Epithelial cell of esophagus (primary cell): ENCODE measurements at regions not wholly inside any gene's neighbourhood (a gene's known extent, or its start where the extent isn't known, plus 50 kb on each side); places are given as distances from the start of the nearest gene placed in this dataset.

Source experiments
- DNase-seq: peaks from one replicate; pipeline ENCODE4 v3.0.0; 2010; ENCODE audit warnings: low read depth
- H3K4me3 ChIP-seq: 2 replicates; pipeline ENCODE4 v1.5.1; 2011; ENCODE audit warnings: mild to moderate bottlenecking, low read length, control low read depth
- CTCF ChIP-seq: IDR thresholded peaks from 2 replicates; pipeline ENCODE4 v1.5.1; 2011; ENCODE audit warnings: low read depth, mild to moderate bottlenecking, low read length, control low read depth, inconsistent platforms; ENCODE audit not compliant: insufficient read depth; ENCODE audit errors: missing control alignments

- no peak for TF ChIP-seq CTCF
- DNase-seq, result no peak
Measured at GRCh38 chr11:112792070-112792469, 169.2 kb upstream of the NCAM1 start.

GRCh38 chr11:112793416-112793815 is 167.8 kb upstream of the NCAM1 start:
- DNase-seq, result no peak
- TF ChIP-seq CTCF, result no peak
- H3K4me3 ChIP-seq, result no peak overlapping the region

More at GRCh38 chr11:112792070-112792469, 169.2 kb upstream of the NCAM1 start:
- no peak overlapping the region for H3K4me3 ChIP-seq

GRCh38 chr11:112794331-112794846 is 166.8 kb upstream of the NCAM1 start:
- no peak overlapping the region for H3K4me3 ChIP-seq
- DNase-seq, result no peak
- no peak for TF ChIP-seq CTCF

GRCh38 chr11:112795142-112795815 is 165.9 kb upstream of the NCAM1 start:
- TF ChIP-seq CTCF, result peak; percentile 75
- H3K4me3 ChIP-seq, result no peak overlapping the region
- DNase-seq, result peak; percentile 63

- no peak for DNase-seq
- H3K4me3 ChIP-seq, result no peak overlapping the region
- TF ChIP-seq CTCF, result no peak
Measured at GRCh38 chr11:112795911-112796649, 165.1 kb upstream of the NCAM1 start.

- TF ChIP-seq CTCF, result no peak
- no peak for DNase-seq
- no peak overlapping the region for H3K4me3 ChIP-seq
Measured at GRCh38 chr11:112797092-112797491, 164.1 kb upstream of the NCAM1 start.
